ENCODE measurements at regions not wholly inside any gene's neighbourhood (a gene's known extent, or its start where the extent isn't known, plus 50 kb on each side); places are given as distances from the start of the nearest gene placed in this dataset.
"Not testable (repeated sequence)": the region's sequence is repeated elsewhere in the genome, so short reads cannot be mapped to it uniquely, and the experiment has no call there.

- no peak for TF ChIP-seq CTCF (IDR thresholded peaks at IDR 0.05; ENCODE audit: control extremely low read depth, extremely low read depth, low read depth, missing control alignments)
- no peak for DNase-seq (ENCODE audit: extremely low spot score)
- ChIA-PET CTCF (no interaction called here), POLR2A (no interaction called here)
Measured at GRCh38 chr16:54879681-54880080, 51.0 kb upstream of the IRX5 start.

- CTCF ChIA-PET, result no interaction called here
Measured at GRCh38 chr16:54878301-54878700, 52.4 kb upstream of the IRX5 start.

GRCh38 chr16:54875443-54875842, 55.2 kb upstream of the IRX5 start:
- no peak for TF ChIP-seq CTCF (IDR thresholded peaks at IDR 0.05; ENCODE audit: control extremely low read depth, extremely low read depth, low read depth, missing control alignments)
- DNase-seq (ENCODE audit: extremely low spot score), result no peak
- ChIA-PET CTCF (interaction anchor here (1.5 kb wide), 1 partner anchor 16 kb away, joined by 3 read pairs; no protein-coding TSS in a partner anchor), POLR2A (no interaction called here)

More at GRCh38 chr16:54878301-54878700, 52.4 kb upstream of the IRX5 start:
- no peak for TF ChIP-seq CTCF (IDR thresholded peaks at IDR 0.05; ENCODE audit: control extremely low read depth, extremely low read depth, low read depth, missing control alignments)
- no peak for DNase-seq (ENCODE audit: extremely low spot score)
- POLR2A ChIA-PET, result no interaction called here

GRCh38 chr16:54873716-54874373, 56.8 kb upstream of the IRX5 start:
- DNase-seq (ENCODE audit: extremely low spot score); CTCF ChIA-PET; POLR2A ChIA-PET: not testable (repeated sequence)

- CTCF ChIA-PET, result interaction anchor here (1.3 kb wide), 1 partner anchor 8 kb away, joined by 4 read pairs; no protein-coding TSS in a partner anchor
- TF ChIP-seq CTCF (IDR thresholded peaks at IDR 0.05; ENCODE audit: control extremely low read depth, extremely low read depth, low read depth, missing control alignments), result no peak
- DNase-seq (ENCODE audit: extremely low spot score), result no peak
- POLR2A ChIA-PET, result no interaction called here
Measured at GRCh38 chr16:54873071-54873470, 57.6 kb upstream of the IRX5 start.

GRCh38 chr16:54870151-54870550, 60.5 kb upstream of the IRX5 start:
- no peak for DNase-seq (ENCODE audit: extremely low spot score)
- TF ChIP-seq CTCF (IDR thresholded peaks at IDR 0.05; ENCODE audit: control extremely low read depth, extremely low read depth, low read depth, missing control alignments), result no peak
- POLR2A ChIA-PET, result no interaction called here
- CTCF ChIA-PET, result no interaction called here

- DNase-seq (ENCODE audit: extremely low spot score), result no peak
- no peak for TF ChIP-seq CTCF (IDR thresholded peaks at IDR 0.05; ENCODE audit: control extremely low read depth, extremely low read depth, low read depth, missing control alignments)
- ChIA-PET POLR2A (no interaction called here), CTCF (no interaction called here)
Measured at GRCh38 chr16:54867302-54867832, 63.3 kb upstream of the IRX5 start.

Measured in GM10248 (cell line).